GM18505 (cell line): ENCODE measurements at regions not wholly inside any gene's neighbourhood (a gene's known extent, or its start where the extent isn't known, plus 50 kb on each side); places are given as distances from the start of the nearest gene placed in this dataset.

Experiments
- ATAC-seq: cut with Tn5 transposase; IDR thresholded peaks from one replicate; pipeline ENCODE4 v1.9.1; 2021; ENCODE audit not compliant: unreplicated experiment
- POLR2A ChIP-seq: IDR thresholded peaks from 4 replicates; pipeline ENCODE4 v1.6.1; 2011; ENCODE audit warnings: borderline replicate concordance; ENCODE audit not compliant: insufficient read depth, insufficient read length; ENCODE audit errors: extremely low read depth

- no peak for TF ChIP-seq POLR2A
- no peak for ATAC-seq
Measured at GRCh38 chr18:78126106-78126505, 853.5 kb upstream of the SALL3 start.

GRCh38 chr18:78126536-78126935 is 853.1 kb upstream of the SALL3 start:
- no peak for ATAC-seq
- no peak for TF ChIP-seq POLR2A

GRCh38 chr18:78127041-78127440 is 852.6 kb upstream of the SALL3 start:
- no peak for TF ChIP-seq POLR2A
- ATAC-seq: no peak

- no peak for ATAC-seq
- no peak for TF ChIP-seq POLR2A
Measured at GRCh38 chr18:78128004-78128403, 851.6 kb upstream of the SALL3 start.

- TF ChIP-seq POLR2A: no peak
- no peak for ATAC-seq
Measured at GRCh38 chr18:78129260-78129659, 850.4 kb upstream of the SALL3 start.

GRCh38 chr18:78130232-78131195 is 849.1 kb upstream of the SALL3 start:
- TF ChIP-seq POLR2A: no peak
- ATAC-seq: no peak

GRCh38 chr18:78133729-78134128 is 845.9 kb upstream of the SALL3 start:
- TF ChIP-seq POLR2A: no peak
- no peak for ATAC-seq

GRCh38 chr18:78136986-78137385 is 842.6 kb upstream of the SALL3 start:
- TF ChIP-seq POLR2A: no peak
- ATAC-seq: no peak

GRCh38 chr18:78138983-78139496 is 840.6 kb upstream of the SALL3 start:
- no peak for ATAC-seq
- TF ChIP-seq POLR2A: no peak

GRCh38 chr18:78140294-78140693 is 839.3 kb upstream of the SALL3 start:
- TF ChIP-seq POLR2A: no peak

GRCh38 chr18:78144669-78145068 is 834.9 kb upstream of the SALL3 start:
- no peak for ATAC-seq

More at GRCh38 chr18:78140294-78140693, 839.3 kb upstream of the SALL3 start:
- ATAC-seq: no peak

GRCh38 chr18:78145096-78145495 is 834.5 kb upstream of the SALL3 start:
- no peak for TF ChIP-seq POLR2A
- no peak for ATAC-seq

More at GRCh38 chr18:78144669-78145068, 834.9 kb upstream of the SALL3 start:
- TF ChIP-seq POLR2A: no peak

GRCh38 chr18:78146136-78147085 is 833.2 kb upstream of the SALL3 start:
- ATAC-seq: no peak
- no peak for TF ChIP-seq POLR2A
